ENCODE measurements at regions not wholly inside any gene's neighbourhood (a gene's known extent, or its start where the extent isn't known, plus 50 kb on each side); places are given as distances from the start of the nearest gene placed in this dataset.

- TF ChIP-seq EZH2 (IDR thresholded peaks at IDR 0.05), result no peak
- no peak for TF ChIP-seq CTCF (IDR thresholded peaks at IDR 0.05 in 2 of 3, conservative IDR thresholded peaks at IDR 0.05 in 1 of 3; ENCODE audit: borderline replicate concordance in 1 of 3, insufficient read depth in 1 of 3, low read depth in 2 of 3, low read length in 2 of 3)
- TF ChIP-seq ZNF274 (IDR thresholded peaks at IDR 0.05; ENCODE audit: low read depth, low read length), result no peak
- TF ChIP-seq JUND (IDR thresholded peaks at IDR 0.05), result no peak
- TF ChIP-seq SP1 (IDR thresholded peaks at IDR 0.05; ENCODE audit: low read depth), result no peak
These were observed 179.4 kb upstream of the DPH6 start for GRCh38 chr15:35725353-35725752.

All from HCT116 (cell line).